IPS DF 19.7 (cell line): ENCODE measurements at regions not wholly inside any gene's neighbourhood (a gene's known extent, or its start where the extent isn't known, plus 50 kb on each side); places are given as distances from the start of the nearest gene placed in this dataset.
"Not testable (repeated sequence)": the region's sequence is repeated elsewhere in the genome, so short reads cannot be mapped to it uniquely, and the experiment has no call there.

ENCODE experiments used
- DNase-seq: peaks from one replicate; pipeline ENCODE4 v3.0.0-alpha.2; 2013; ENCODE audit warnings: low read depth, low spot score

DNA sequence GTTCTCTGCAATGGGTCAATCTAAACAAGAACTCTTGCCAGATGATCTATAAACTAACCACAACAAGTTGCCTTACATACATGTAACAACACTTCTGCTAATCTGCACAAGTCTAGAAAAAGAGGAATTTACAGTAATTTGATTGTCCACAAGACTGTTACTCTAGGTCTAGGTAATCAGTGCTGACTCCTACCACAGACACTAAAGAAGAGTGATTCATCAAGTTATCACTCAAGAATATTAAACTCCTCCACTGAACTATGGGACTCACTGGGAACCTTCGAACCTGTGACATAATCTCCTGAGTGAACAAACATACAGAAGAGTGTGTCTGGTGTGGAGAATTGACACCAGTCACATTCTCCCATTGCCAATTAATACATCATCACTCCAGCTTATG is 138.3 kb downstream of the ANXA2 start:
- DNase-seq = no peak

DNA sequence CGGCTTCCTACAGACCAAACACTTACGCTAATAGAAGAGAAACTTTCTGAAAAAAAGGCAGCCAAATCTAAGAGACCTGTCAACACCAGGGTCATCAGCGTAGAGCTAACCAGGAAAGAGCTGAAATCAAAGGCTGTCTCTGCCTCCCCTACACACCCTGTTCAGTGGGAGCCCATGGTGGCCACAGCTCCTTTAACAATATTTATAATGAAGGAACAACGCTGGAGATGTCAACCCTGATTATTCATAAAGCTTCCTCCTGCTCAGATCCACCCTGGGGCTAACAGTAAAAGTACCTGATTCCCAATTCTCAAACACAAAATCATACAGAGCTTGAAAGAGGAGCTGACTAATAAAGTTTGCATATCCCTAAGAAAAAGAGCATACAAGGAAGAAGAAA is 133.7 kb downstream of the ANXA2 start:
- DNase-seq = no peak

- DNase-seq = no peak
Measured at GRCh38 chr15:60264566-60264965, 133.2 kb downstream of the ANXA2 start.

GRCh38 chr15:60265057-60265456 is 132.7 kb downstream of the ANXA2 start:
- DNase-seq = no peak

- DNase-seq = no peak
Measured at GRCh38 chr15:60272623-60273022, 125.2 kb downstream of the ANXA2 start.

DNA sequence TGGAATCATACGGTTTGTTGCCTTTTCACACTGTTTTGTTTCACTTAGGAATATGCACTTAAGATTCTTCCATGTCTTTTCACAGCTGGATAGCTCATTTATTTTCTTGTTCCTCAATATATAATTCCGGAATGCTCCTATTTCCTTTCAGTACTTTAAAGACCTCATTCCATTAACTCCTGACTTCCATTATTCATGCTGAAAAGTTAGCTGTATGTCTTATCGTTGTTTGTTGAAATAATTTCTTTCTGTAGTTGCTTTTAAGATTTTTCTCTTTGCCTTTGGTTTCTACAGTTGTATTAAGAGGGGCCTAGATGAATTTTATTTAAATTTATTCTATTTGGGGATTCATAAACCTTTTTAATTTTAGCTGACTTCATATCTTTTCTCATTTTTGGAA is 122.2 kb downstream of the ANXA2 start:
- DNase-seq = no peak

GRCh38 chr15:60278879-60279278 is 118.9 kb downstream of the ANXA2 start:
- no peak for DNase-seq

- no peak for DNase-seq
Measured at GRCh38 chr15:60280259-60280658, 117.5 kb downstream of the ANXA2 start.

DNA sequence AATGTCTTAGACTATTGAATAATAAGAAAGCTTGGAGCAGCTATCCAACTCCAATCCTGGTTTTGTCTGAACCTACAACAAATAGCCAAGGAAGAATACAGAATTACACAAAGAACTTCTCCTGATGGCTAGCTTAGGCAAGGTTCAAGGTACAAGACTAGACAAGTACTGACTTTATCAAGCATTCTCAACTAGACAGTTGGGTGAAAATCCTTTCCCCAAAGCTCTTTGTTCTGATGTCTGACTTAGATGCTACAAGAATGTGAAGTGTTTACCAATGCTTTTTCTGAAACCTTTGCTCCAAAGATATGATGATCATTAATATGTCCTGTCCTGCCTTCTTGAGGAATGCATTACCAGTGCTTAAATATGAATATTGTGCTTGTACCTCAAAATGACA is 113.8 kb downstream of the ANXA2 start:
- no peak for DNase-seq

DNA sequence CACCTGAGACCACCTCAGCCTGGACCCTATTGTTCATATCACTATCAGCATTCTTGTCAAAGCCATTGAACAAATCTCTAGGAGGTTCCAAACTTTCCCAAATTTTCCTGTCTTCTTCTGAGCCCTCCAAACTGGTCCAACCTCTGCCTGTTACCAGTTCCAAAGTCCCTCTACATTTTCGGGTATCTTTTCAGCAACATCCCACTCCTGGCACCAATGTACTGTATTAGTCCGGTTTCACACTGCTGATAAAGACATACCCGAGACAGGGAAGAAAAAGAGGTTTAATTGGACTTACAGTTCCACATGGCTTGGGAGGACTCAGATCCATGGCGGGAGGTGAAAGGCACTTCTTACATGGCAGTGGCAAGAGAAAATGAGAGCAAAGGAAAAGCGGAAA is 101.9 kb downstream of the ANXA2 start:
- not testable (repeated sequence) for DNase-seq

DNA sequence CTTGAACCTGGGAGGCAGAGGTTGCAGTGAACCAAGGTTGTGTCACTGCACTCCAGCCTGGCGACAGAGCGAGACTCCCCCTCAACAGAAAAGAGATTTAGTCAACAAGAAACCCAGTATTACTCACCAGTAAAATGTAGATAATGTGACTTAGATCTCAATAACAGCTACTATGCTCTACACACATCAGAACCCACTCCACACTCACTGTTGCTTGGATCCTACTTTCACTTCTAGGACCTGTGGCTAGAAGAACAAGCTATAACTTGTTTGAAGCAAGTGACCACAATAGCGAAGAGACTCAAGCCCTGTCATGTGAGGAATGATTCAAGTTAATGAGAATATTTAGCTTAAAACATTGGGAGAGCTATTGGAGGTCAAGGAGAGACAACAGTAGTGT is 100.7 kb downstream of the ANXA2 start:
- no peak for DNase-seq
